Effector memory CD8-positive, alpha-beta T cell (primary cell): ENCODE measurements at regions not wholly inside any gene's neighbourhood (a gene's known extent, or its start where the extent isn't known, plus 50 kb on each side); places are given as distances from the start of the nearest gene placed in this dataset.

Experiments used
- ATAC-seq: fragments of 150-1000 bp; cut with Tn5 transposase; replicated peaks from 2 replicates; pipeline ENCODE4 v1.10.0; 2021; ENCODE audit warnings: mild to moderate bottlenecking, moderate library complexity
- DNase-seq, 3 experiments: peaks; one replicate each; pipeline ENCODE4 v3.0.0; 2021
- H3K27ac Mint-ChIP-seq, 2 donors: one replicate each; pipeline ENCODE4 v1.8.0; 2022; ENCODE audit warnings: mild to moderate bottlenecking in 2 of 2, mixed read lengths in 2 of 2, moderate library complexity in 2 of 2
- H3K27me3 Mint-ChIP-seq, 2 donors: one replicate each; pipeline ENCODE4 v1.8.0; 2022; ENCODE audit warnings: mixed read lengths in 2 of 2
- H3K36me3 Mint-ChIP-seq: one replicate; pipeline ENCODE4 v1.8.0; 2022; ENCODE audit warnings: mild to moderate bottlenecking, moderate library complexity, mixed read lengths; ENCODE audit not compliant: insufficient read depth
- H3K4me1 Mint-ChIP-seq, 2 donors: one replicate each; pipeline ENCODE4 v1.8.0; 2022; ENCODE audit warnings: low read depth in 2 of 2, mixed read lengths in 2 of 2
- H3K4me3 Mint-ChIP-seq, 2 donors: one replicate each; pipeline ENCODE4 v1.8.0; 2022; ENCODE audit warnings: mild to moderate bottlenecking in 2 of 2, mixed read lengths in 2 of 2, moderate library complexity in 2 of 2
- H3K9me3 Mint-ChIP-seq, 2 donors: one replicate each; pipeline ENCODE4 v1.8.0; 2022; ENCODE audit warnings: mixed read lengths in 2 of 2

DNA sequence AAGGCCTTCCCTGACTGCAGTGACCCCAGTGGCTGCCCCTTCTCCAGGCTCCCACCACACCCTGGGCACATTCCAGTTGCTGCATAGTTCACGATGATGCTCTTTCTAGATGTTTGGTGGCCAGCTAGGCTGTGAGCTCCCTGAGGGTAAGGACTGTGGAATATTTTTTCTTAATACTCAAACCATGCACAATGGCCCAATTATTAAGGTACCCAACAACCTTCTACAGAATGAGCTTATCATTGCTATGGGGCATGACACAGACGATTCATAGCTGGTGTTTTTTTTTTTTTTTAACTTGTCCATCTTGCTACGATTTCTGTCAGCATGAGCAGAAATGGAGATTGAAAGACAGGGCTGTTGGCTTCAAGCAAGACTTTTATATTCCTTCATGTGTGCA lies 68.9 kb upstream of the CLDN14 start:
- no peak overlapping the region for H3K27ac Mint-ChIP-seq
- ATAC-seq (no peak), DNase-seq (no peak)
- H3K27me3 Mint-ChIP-seq = peaks cover 19 to 84% of the 10 kb centered on the region in 2 donors
- H3K4me1 Mint-ChIP-seq = no peaks in the 10 kb centered on the region
- H3K36me3 Mint-ChIP-seq = no peaks in the 10 kb centered on the region
- H3K9me3 Mint-ChIP-seq = no peaks in the 10 kb centered on the region
- no peak overlapping the region for H3K4me3 Mint-ChIP-seq

- no peak for ATAC-seq
- Mint-ChIP-seq H3K27me3 (peaks cover 16 to 81% of the 10 kb centered on the region in 2 donors), H3K4me3 (no peak overlapping the region), H3K4me1 (no peaks in the 10 kb centered on the region), H3K27ac (no peak overlapping the region), H3K36me3 (no peaks in the 10 kb centered on the region), H3K9me3 (no peaks in the 10 kb centered on the region)
- no peak for DNase-seq
These were observed 69.5 kb upstream of the CLDN14 start for GRCh38 chr21:36549470-36549869.

DNA sequence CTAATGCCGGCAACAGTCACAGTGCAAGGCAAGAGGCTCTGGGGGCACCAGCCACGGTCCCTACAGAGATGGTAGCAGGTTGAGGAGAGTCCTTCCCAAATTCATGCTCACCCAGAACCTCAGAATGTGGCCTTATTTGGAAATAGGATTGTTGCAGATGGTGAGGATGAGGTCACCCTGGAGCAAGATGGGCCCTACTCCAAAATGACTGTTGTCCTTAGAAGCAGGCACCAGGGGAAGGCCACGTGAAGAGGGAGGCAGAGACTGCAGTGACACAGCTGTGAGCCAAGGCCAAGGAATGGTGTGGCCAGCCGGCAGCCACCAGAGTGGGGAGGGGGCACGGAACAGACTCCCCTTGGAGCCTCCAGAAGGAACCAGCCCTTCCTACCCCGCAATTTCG lies 70.8 kb upstream of the CLDN14 start:
- DNase-seq (no peak), ATAC-seq (no peak)
- Mint-ChIP-seq H3K27me3 (peaks cover 17 to 87% of the 10 kb centered on the region in 2 donors), H3K27ac (no peak overlapping the region), H3K36me3 (no peaks in the 10 kb centered on the region), H3K9me3 (no peaks in the 10 kb centered on the region), H3K4me1 (no peaks in the 10 kb centered on the region), H3K4me3 (no peak overlapping the region)

- Mint-ChIP-seq H3K27ac (no peak overlapping the region), H3K4me3 (no peak overlapping the region), H3K9me3 (no peaks in the 10 kb centered on the region), H3K4me1 (no peaks in the 10 kb centered on the region), H3K36me3 (no peaks in the 10 kb centered on the region), H3K27me3 (peaks cover 22 to 87% of the 10 kb centered on the region in 2 donors)
- DNase-seq (no peak), ATAC-seq (no peak)
These were observed 71.4 kb upstream of the CLDN14 start for GRCh38 chr21:36551321-36551720.

- H3K27ac Mint-ChIP-seq = no peak overlapping the region
- peaks cover 28 to 87% of the 10 kb centered on the region in 2 donors for H3K27me3 Mint-ChIP-seq
- H3K9me3 Mint-ChIP-seq = no peaks in the 10 kb centered on the region
- DNase-seq (no peak), ATAC-seq (no peak)
- H3K36me3 Mint-ChIP-seq = no peaks in the 10 kb centered on the region
- H3K4me3 Mint-ChIP-seq = no peak overlapping the region
- no peaks in the 10 kb centered on the region for H3K4me1 Mint-ChIP-seq
These were observed 72.0 kb upstream of the CLDN14 start for GRCh38 chr21:36551731-36552433.

DNA sequence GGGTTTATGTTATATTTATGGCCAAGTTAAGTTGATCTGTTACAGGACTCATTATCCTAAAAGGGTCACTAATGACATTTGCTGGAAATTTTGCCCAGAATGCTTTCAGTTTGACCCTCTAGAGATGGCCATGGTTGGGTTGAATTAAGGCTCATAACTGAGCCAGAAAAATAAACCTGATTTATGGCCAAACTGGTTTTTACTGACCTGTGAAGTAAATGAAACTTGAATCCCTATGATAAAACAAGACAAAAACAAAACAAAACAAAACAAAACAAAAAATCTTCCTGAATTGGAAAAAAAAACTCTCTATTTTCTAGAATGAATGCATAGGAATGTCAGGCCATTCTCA lies 72.5 kb upstream of the CLDN14 start:
- peaks cover 32 to 84% of the 10 kb centered on the region in 2 donors for H3K27me3 Mint-ChIP-seq
- no peaks in the 10 kb centered on the region for H3K36me3 Mint-ChIP-seq
- H3K4me1 Mint-ChIP-seq = no peaks in the 10 kb centered on the region
- DNase-seq = no peak
- H3K27ac Mint-ChIP-seq = no peak overlapping the region
- no peak for ATAC-seq
- no peak overlapping the region for H3K4me3 Mint-ChIP-seq
- no peaks in the 10 kb centered on the region for H3K9me3 Mint-ChIP-seq

DNA sequence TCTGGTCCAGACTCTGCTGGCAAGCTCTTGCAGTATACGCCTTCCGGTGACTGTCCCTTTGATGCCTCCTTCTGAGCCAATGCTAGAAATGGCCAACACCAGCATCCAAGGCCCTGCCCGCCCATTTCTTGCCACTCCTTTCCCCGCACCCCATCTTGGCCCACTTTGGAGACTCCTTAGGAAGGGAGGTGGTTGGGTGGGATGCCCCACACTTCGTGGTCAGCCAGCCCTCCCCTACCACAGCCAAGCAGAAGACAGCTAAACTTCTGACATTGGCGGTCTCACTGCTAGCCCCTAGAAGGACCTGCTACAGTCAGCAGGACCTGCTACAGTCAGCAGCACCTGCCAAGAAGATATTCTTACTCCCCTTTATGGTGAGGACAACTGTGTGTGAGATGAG lies 73.5 kb upstream of the CLDN14 start:
- no peaks in the 10 kb centered on the region for H3K9me3 Mint-ChIP-seq
- H3K27ac Mint-ChIP-seq = no peak overlapping the region
- H3K36me3 Mint-ChIP-seq = no peaks in the 10 kb centered on the region
- no peaks in the 10 kb centered on the region for H3K4me1 Mint-ChIP-seq
- DNase-seq (no peak), ATAC-seq (no peak)
- H3K27me3 Mint-ChIP-seq = peaks cover 29 to 74% of the 10 kb centered on the region in 2 donors
- no peak overlapping the region for H3K4me3 Mint-ChIP-seq

DNA sequence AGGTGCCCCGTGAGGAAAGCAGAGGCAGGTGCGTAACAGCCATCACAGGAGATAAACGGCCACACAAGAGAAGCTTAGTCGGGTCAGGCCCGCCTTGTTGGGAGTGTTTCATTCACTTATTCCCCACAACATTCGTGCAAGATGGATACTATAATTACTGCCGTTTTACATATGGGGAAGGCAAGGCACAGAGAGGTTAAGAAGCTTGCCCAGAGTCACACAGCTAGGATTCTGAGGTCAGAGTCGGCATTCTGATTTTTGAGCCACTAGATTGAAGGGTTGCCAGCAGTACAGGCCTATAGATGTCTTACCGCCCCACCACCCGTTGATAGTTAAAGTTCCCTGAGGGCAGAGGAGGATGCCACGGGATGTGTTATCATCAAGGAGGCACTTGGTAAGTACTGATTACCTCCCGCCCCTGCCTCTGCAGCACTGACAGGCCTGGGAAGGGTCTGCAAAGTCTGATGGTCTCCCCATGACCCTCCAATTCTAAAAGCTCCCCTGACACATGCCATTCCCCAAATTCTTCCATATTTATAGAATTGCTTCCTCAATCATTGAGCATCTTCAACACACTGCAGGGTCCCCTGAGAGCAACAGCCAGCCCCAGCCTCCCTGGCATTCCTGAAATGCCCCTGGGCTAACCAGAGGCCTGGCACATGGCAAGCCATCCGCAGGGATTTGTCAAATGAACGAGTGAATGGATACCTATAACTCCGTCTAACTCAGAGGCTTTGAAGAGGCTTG lies 74.7 kb upstream of the CLDN14 start:
- no peaks in the 10 kb centered on the region for H3K36me3 Mint-ChIP-seq
- H3K4me1 Mint-ChIP-seq = no peaks in the 10 kb centered on the region
- H3K27me3 Mint-ChIP-seq = peaks cover 27 to 62% of the 10 kb centered on the region in 2 donors
- H3K4me3 Mint-ChIP-seq = no peak overlapping the region
- H3K9me3 Mint-ChIP-seq = no peaks in the 10 kb centered on the region
- no peak for DNase-seq
- no peak for ATAC-seq
- H3K27ac Mint-ChIP-seq = no peak overlapping the region

DNA sequence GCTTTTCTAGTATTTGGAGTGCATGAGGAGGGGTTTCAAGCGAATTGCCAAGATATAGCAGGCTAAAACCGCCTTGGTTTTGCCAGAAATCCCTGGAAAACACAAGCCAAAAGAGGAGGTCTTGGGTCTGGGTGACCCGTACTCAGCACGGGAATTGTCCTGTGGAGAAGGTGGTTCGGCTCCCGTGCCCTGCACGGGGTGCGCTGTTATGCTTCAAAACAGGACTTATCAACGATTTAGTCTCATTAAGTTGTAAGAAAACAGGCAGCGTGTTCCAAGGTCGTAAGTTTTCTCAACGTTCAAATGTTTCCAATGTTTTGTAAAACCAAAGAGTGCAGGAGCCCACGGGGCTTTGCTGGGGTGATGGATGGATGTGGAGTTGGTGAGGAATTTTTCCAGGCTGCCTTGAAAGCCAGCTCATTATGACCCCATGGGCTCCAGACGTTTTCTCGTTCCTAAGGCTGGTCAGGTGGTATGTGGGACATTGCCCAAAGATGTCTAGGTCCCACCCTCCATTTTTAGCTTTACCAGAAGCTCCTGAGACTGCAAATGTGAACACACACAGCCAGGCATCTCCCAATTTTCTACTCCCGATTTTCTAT lies 75.4 kb upstream of the CLDN14 start:
- H3K27ac Mint-ChIP-seq = no peak overlapping the region
- DNase-seq = no peak

DNA sequence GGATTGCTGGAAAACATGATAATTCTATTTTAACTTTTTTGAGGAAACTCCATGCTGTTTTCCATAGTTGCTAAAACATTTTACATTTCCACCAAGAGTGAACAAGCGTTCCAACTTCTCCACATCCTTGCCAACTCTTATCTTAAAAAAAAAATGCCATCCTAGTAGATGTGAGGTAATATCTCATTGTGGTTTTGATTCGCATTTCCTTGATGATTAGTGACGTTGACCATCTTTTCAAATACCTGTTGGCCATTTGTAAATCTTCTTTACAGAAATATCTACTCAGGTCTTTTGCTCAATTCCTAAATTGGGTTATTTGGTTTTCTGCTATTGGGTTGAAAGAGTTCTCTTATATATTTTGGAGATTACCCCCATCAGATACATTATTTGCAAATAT lies 77.4 kb upstream of the CLDN14 start:
- no peak overlapping the region for H3K27ac Mint-ChIP-seq
- no peak for ATAC-seq
- H3K36me3 Mint-ChIP-seq = no peaks in the 10 kb centered on the region
- no peak for DNase-seq
- H3K27me3 Mint-ChIP-seq = peaks cover 34 to 63% of the 10 kb centered on the region in 2 donors
- no peaks in the 10 kb centered on the region for H3K4me1 Mint-ChIP-seq
- H3K9me3 Mint-ChIP-seq = no peaks in the 10 kb centered on the region
- no peak overlapping the region for H3K4me3 Mint-ChIP-seq

More for the DNA sequence above, 75.4 kb upstream of the CLDN14 start:
- Mint-ChIP-seq H3K9me3 (no peaks in the 10 kb centered on the region), H3K4me1 (no peaks in the 10 kb centered on the region), H3K4me3 (no peak overlapping the region), H3K36me3 (no peaks in the 10 kb centered on the region), H3K27me3 (peaks cover 25 to 58% of the 10 kb centered on the region in 2 donors)
- ATAC-seq = no peak

GRCh38 chr21:36560933-36561575 lies 81.1 kb upstream of the CLDN14 start:
- H3K9me3 Mint-ChIP-seq = no peaks in the 10 kb centered on the region
- DNase-seq (no peak), ATAC-seq (no peak)
- H3K27ac Mint-ChIP-seq = no peak overlapping the region
- no peaks in the 10 kb centered on the region for H3K36me3 Mint-ChIP-seq
- peaks cover 39 to 61% of the 10 kb centered on the region in 2 donors for H3K27me3 Mint-ChIP-seq
- no peak overlapping the region for H3K4me3 Mint-ChIP-seq
- H3K4me1 Mint-ChIP-seq = no peaks in the 10 kb centered on the region

DNA sequence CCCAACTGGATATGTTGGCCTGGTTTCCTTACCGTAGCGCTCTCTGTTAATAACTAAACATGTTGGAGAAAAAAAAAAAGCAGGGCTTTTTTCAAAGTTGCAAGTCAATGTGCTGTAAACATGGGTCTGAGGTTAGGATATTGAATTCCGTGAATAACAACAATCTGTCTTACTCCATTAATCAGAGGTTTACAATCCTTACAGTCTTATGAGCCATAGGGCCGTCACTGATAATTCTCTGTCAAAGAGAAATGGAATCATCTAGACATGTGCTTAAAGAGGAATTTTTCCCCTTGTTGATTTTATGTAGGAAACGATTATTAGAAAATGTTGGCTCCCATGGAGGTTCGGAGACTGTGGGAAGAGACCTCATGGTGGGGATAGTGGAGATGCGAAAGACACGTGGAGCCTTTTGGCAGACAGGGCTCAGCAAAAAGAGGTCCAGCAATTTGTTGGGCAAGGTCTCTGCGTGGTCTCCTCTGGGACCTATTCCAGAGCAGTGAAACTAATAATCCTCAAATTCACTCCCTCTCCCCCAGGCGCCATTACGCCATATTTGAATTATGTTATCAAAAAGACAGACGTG lies 83.5 kb upstream of the CLDN14 start:
- no peak for ATAC-seq
- Mint-ChIP-seq H3K4me1 (no peaks in the 10 kb centered on the region), H3K36me3 (no peaks in the 10 kb centered on the region), H3K4me3 (no peak overlapping the region), H3K27ac (no peak overlapping the region), H3K27me3 (peaks cover 31 to 73% of the 10 kb centered on the region in 2 donors), H3K9me3 (no peaks in the 10 kb centered on the region)
- no peak for DNase-seq

DNA sequence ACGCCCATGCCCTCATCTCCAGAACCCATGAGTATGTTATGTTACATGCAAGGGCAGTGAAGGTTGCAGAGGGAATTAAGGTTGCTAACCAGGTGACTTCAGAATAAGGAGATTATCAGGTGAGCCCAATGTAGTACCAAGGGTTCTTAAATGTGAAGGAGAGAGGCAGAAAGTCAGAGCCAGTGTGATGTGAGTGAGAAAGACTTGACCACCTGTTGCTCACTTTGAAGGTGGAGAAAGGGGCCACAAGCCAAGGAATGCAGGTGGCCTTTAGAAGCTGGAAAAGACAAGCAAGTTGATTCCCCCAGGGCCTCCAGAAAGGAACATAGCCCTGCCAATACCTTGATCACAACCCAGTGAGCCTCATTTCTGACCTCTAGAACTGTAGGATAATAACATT lies 84.7 kb upstream of the CLDN14 start:
- no peak overlapping the region for H3K4me3 Mint-ChIP-seq
- DNase-seq = no peak
- no peak overlapping the region for H3K27ac Mint-ChIP-seq
- ATAC-seq = no peak
- H3K9me3 Mint-ChIP-seq = no peaks in the 10 kb centered on the region
- no peaks in the 10 kb centered on the region for H3K4me1 Mint-ChIP-seq
- peaks cover 35 to 80% of the 10 kb centered on the region in 2 donors for H3K27me3 Mint-ChIP-seq
- H3K36me3 Mint-ChIP-seq = no peaks in the 10 kb centered on the region
